ENCODE measurements at regions not wholly inside any gene's neighbourhood (a gene's known extent, or its start where the extent isn't known, plus 50 kb on each side); places are given as distances from the start of the nearest gene placed in this dataset.
"Not testable (repeated sequence)": the region's sequence is repeated elsewhere in the genome, so short reads cannot be mapped to it uniquely, and the experiment has no call there.

- TF ChIP-seq, protein P1, sequence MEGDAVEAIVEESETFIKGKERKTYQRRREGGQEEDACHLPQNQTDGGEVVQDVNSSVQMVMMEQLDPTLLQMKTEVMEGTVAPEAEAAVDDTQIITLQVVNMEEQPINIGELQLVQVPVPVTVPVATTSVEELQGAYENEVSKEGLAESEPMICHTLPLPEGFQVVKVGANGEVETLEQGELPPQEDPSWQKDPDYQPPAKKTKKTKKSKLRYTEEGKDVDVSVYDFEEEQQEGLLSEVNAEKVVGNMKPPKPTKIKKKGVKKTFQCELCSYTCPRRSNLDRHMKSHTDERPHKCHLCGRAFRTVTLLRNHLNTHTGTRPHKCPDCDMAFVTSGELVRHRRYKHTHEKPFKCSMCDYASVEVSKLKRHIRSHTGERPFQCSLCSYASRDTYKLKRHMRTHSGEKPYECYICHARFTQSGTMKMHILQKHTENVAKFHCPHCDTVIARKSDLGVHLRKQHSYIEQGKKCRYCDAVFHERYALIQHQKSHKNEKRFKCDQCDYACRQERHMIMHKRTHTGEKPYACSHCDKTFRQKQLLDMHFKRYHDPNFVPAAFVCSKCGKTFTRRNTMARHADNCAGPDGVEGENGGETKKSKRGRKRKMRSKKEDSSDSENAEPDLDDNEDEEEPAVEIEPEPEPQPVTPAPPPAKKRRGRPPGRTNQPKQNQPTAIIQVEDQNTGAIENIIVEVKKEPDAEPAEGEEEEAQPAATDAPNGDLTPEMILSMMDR (IDR thresholded peaks at IDR 0.05): no peak
Measured at GRCh38 chr15:29988701-29989100, 94.1 kb upstream of the GOLGA8J start.

DNA sequence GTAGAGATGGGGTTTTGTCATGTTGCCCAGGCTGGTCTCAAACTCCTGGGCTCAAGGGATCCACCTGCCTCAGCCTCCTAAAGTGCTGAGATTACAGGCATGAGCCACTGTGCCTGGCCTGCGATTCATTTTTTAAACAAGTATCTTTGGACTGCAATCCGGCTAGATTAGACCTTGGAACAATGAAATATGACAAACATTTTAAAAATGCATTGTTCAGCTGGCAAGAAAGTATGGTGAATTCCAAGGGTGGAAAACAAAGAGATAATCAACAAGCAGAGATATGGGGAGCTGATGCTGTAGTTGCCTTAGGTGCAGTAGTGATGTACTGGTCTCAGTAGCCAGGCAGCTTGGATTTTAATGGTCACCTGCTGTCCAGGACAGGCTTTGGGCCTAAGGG lies 95.8 kb upstream of the GOLGA8J start:
- Histone ChIP-seq H3K27me3 (ENCODE audit: control insufficient read depth, insufficient read depth, low read length) (no peaks in the 10 kb centered on the region), H3K4me2 (ENCODE audit: low read length) (no peak overlapping the region), H3K27ac (no peak overlapping the region), H3K9me3 (ENCODE audit: control insufficient read depth, low read length) (no peaks in the 10 kb centered on the region), H3K79me2 (no peaks in the 10 kb centered on the region), H2AFZ (no peak overlapping the region), H3K36me3 (ENCODE audit: control insufficient read depth, insufficient read depth, low read length) (no peaks in the 10 kb centered on the region), H3K4me3 (ENCODE audit: low read depth, low read length) (no peak overlapping the region), H3K4me1 (no peaks in the 10 kb centered on the region), H3K9ac (no peak overlapping the region)
- TF ChIP-seq, protein P1 (IDR thresholded peaks at IDR 0.05): no peak

More at GRCh38 chr15:29988701-29989100, 94.1 kb upstream of the GOLGA8J start:
- H3K4me1 ChIP-seq: no peaks in the 10 kb centered on the region
- no peak overlapping the region for H3K9ac ChIP-seq
- no peak overlapping the region for H3K4me2 ChIP-seq (ENCODE audit: low read length)
- H3K36me3 ChIP-seq (ENCODE audit: control insufficient read depth, insufficient read depth, low read length): no peaks in the 10 kb centered on the region
- H3K79me2 ChIP-seq: no peaks in the 10 kb centered on the region
- no peak overlapping the region for H3K4me3 ChIP-seq (ENCODE audit: low read depth, low read length)
- H3K27me3 ChIP-seq (ENCODE audit: control insufficient read depth, insufficient read depth, low read length): no peaks in the 10 kb centered on the region
- no peaks in the 10 kb centered on the region for H3K9me3 ChIP-seq (ENCODE audit: control insufficient read depth, low read length)
- H2AFZ ChIP-seq: no peak overlapping the region
- no peak overlapping the region for H3K27ac ChIP-seq

DNA sequence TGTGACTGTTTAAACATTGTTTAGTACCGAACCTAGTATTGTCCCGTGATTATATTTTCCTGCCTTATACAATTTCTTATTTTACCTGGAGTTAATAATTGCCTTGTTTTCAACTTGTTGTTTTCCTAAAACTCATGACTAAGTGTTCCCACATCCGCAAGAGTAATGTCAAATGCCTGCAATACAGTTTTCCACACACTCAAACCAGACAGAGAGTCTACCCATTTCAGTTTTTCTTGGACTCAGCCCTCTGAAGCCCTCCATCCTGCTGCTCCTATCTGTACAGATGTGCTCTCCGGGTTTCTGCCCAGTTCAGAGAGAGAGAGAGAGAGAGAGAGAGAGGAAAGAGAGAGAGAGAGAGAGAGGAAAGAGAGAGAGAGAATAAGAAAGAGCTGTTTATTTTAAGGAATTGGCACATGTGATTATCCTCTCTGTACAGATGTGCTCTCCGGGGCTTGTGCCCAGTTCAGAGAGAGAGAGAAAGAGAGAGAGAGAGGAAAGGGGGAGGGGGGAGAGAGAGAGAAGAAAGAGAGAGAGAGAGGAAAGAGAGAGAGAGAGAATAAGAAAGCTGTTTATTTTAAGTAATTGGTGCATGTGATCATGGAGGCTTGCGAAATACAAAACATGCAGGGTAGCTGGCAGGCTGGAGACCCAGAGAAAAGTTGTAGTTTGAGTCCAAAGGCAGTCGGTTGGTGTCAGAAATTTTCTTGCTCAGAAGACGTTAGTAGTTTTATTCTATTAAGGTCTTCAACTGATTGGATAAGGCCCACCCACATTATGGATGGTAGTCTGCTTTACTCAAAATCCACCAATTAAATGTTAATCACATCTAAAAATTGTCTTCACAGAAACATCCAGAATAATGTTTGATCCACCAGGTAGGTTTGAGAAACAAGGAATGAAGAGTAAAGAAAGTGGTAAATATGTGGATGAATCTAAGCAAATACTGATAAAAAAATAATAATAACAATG lies 104.1 kb upstream of the GOLGA8J start:
- no peak overlapping the region for H3K4me3 ChIP-seq (ENCODE audit: low read depth, low read length)

DNA sequence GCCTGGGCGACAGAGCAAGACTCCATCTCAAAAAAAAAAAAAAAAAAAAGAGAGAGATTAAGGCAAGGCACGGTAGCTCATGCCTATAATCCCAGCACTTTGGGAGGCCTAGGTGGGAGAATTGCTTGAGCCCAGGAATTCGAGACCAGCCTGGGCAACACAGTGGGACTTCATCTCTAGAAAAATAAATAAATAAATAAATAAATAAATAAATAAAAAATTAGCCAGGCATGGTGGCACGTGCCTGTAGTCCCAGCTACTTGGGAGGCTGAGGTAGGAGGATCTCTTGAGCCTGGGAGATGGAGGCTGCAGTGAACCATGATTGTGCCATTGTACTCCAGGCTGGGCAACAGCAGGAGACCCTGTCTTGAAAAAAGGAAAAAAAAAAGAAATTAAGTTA lies 108.7 kb upstream of the GOLGA8J start:
- not testable (repeated sequence) for H3K9me3 ChIP-seq (ENCODE audit: control insufficient read depth, low read length); H3K27ac ChIP-seq; H3K4me1 ChIP-seq; H3K27me3 ChIP-seq (ENCODE audit: control insufficient read depth, insufficient read depth, low read length); H2AFZ ChIP-seq; H3K36me3 ChIP-seq (ENCODE audit: control insufficient read depth, insufficient read depth, low read length); H3K4me3 ChIP-seq (ENCODE audit: low read depth, low read length); H3K9ac ChIP-seq; H3K79me2 ChIP-seq; H3K4me2 ChIP-seq (ENCODE audit: low read length)

More for the DNA sequence above, 104.1 kb upstream of the GOLGA8J start:
- Histone ChIP-seq H3K36me3 (ENCODE audit: control insufficient read depth, insufficient read depth, low read length) (no peaks in the 10 kb centered on the region), H3K4me1 (no peaks in the 10 kb centered on the region), H3K9me3 (ENCODE audit: control insufficient read depth, low read length) (no peaks in the 10 kb centered on the region), H3K4me2 (ENCODE audit: low read length) (no peak overlapping the region), H3K79me2 (no peaks in the 10 kb centered on the region), H3K9ac (no peak overlapping the region), H3K27me3 (ENCODE audit: control insufficient read depth, insufficient read depth, low read length) (no peaks in the 10 kb centered on the region), H3K27ac (no peak overlapping the region), H2AFZ (no peak overlapping the region)
- TF ChIP-seq, protein P1 (IDR thresholded peaks at IDR 0.05): no peak

- H3K4me2 ChIP-seq (ENCODE audit: low read length): no peak overlapping the region
- no peaks in the 10 kb centered on the region for H3K4me1 ChIP-seq
- H3K27me3 ChIP-seq (ENCODE audit: control insufficient read depth, insufficient read depth, low read length): no peaks in the 10 kb centered on the region
- H3K36me3 ChIP-seq (ENCODE audit: control insufficient read depth, insufficient read depth, low read length): no peaks in the 10 kb centered on the region
- no peak overlapping the region for H3K4me3 ChIP-seq (ENCODE audit: low read depth, low read length)
- H3K27ac ChIP-seq: no peak overlapping the region
- TF ChIP-seq, protein P1 (IDR thresholded peaks at IDR 0.05): no peak
- no peaks in the 10 kb centered on the region for H3K79me2 ChIP-seq
- H3K9ac ChIP-seq: no peak overlapping the region
- H3K9me3 ChIP-seq (ENCODE audit: control insufficient read depth, low read length): no peaks in the 10 kb centered on the region
- H2AFZ ChIP-seq: no peak overlapping the region
Measured at GRCh38 chr15:29972051-29972450, 110.7 kb upstream of the GOLGA8J start.

Data from parathyroid adenoma (tissue), 2 donors.